ENCODE measurements at regions not wholly inside any gene's neighbourhood (a gene's known extent, or its start where the extent isn't known, plus 50 kb on each side); places are given as distances from the start of the nearest gene placed in this dataset.

- intact Hi-C loops (cut with DNase I; ENCODE audit: low total_unique reads) = no loop called here
- H3K4me1 ChIP-seq = no peaks in the 10 kb centered on the region
- H3K4me3 ChIP-seq = no peak overlapping the region
- H3K27me3 ChIP-seq = no peaks in the 10 kb centered on the region
- in situ Hi-C loops (cut with MboI; ENCODE audit: low pct_ligation_motif_present in 1 of 4, low pct_unique_long_range_greater_than_20kb in 1 of 4, low sequenced_read_pairs in 3 of 4) = no loop called here
- no peaks in the 10 kb centered on the region for H3K36me3 ChIP-seq
- no peak for DNase-seq
- no peak for TF ChIP-seq EP300 (IDR thresholded peaks at IDR 0.05; ENCODE audit: low read depth)
- TF ChIP-seq CTCF (IDR thresholded peaks at IDR 0.05) = no peak
- TF ChIP-seq POLR2A (IDR thresholded peaks at IDR 0.05) = no peak
- no peak for TF ChIP-seq POLR2AphosphoS5 (IDR thresholded peaks at IDR 0.05)
- H3K27ac ChIP-seq = no peak overlapping the region
- H3K9me3 ChIP-seq = no peaks in the 10 kb centered on the region
Measured at GRCh38 chr9:1775230-1775629, 239.9 kb upstream of the SMARCA2 start.

GRCh38 chr9:1776668-1777067 is 238.5 kb upstream of the SMARCA2 start:
- Histone ChIP-seq H3K36me3 (no peaks in the 10 kb centered on the region), H3K4me1 (no peaks in the 10 kb centered on the region), H3K27ac (no peak overlapping the region), H3K9me3 (no peaks in the 10 kb centered on the region), H3K4me3 (no peak overlapping the region), H3K27me3 (no peaks in the 10 kb centered on the region)
- intact Hi-C loops (cut with DNase I; ENCODE audit: low total_unique reads) (no loop called here), in situ Hi-C loops (cut with MboI; ENCODE audit: low pct_ligation_motif_present in 1 of 4, low pct_unique_long_range_greater_than_20kb in 1 of 4, low sequenced_read_pairs in 3 of 4) (no loop called here)
- no peak for DNase-seq
- TF ChIP-seq EP300 (IDR thresholded peaks at IDR 0.05; ENCODE audit: low read depth) (no peak), POLR2A (IDR thresholded peaks at IDR 0.05) (no peak), POLR2AphosphoS5 (IDR thresholded peaks at IDR 0.05) (no peak), CTCF (IDR thresholded peaks at IDR 0.05) (no peak)
- 33 to 100% methylated on average over 1 of the region's 1 CpG for WGBS, 2 donors (ENCODE audit: low coverage in 1 of 2)

- no peaks in the 10 kb centered on the region for H3K4me1 ChIP-seq
- in situ Hi-C loops (cut with MboI; ENCODE audit: low pct_ligation_motif_present in 1 of 4, low pct_unique_long_range_greater_than_20kb in 1 of 4, low sequenced_read_pairs in 3 of 4) = no loop called here
- H3K9me3 ChIP-seq = no peaks in the 10 kb centered on the region
- TF ChIP-seq POLR2A (IDR thresholded peaks at IDR 0.05) = no peak
- no peak for TF ChIP-seq POLR2AphosphoS5 (IDR thresholded peaks at IDR 0.05)
- no peaks in the 10 kb centered on the region for H3K36me3 ChIP-seq
- no peak for DNase-seq
- H3K27ac ChIP-seq = no peak overlapping the region
- WGBS, 2 donors (ENCODE audit: low coverage in 1 of 2) = 86% methylated on average over 6 of the region's 6 CpGs; no CpG with 5 or more reads in 1 of the 2 donors
- H3K27me3 ChIP-seq = no peaks in the 10 kb centered on the region
- no peak overlapping the region for H3K4me3 ChIP-seq
- intact Hi-C loops (cut with DNase I; ENCODE audit: low total_unique reads) = loop anchor here (5.0 kb wide), 1 partner anchor 1424 kb away; no protein-coding TSS in a partner anchor
Measured at GRCh38 chr9:1791191-1791590, 224.0 kb upstream of the SMARCA2 start.

GRCh38 chr9:1794547-1795270 is 220.4 kb upstream of the SMARCA2 start:
- 70 to 71% methylated on average over 2 to 5 of the region's 5 CpGs for WGBS, 2 donors (ENCODE audit: low coverage in 1 of 2)
- H3K27ac ChIP-seq = no peak overlapping the region
- H3K27me3 ChIP-seq = no peaks in the 10 kb centered on the region
- TF ChIP-seq CTCF (IDR thresholded peaks at IDR 0.05) (no peak), POLR2AphosphoS5 (IDR thresholded peaks at IDR 0.05) (no peak), POLR2A (IDR thresholded peaks at IDR 0.05) (no peak), EP300 (IDR thresholded peaks at IDR 0.05; ENCODE audit: low read depth) (no peak)
- in situ Hi-C loops (cut with MboI; ENCODE audit: low pct_ligation_motif_present in 1 of 4, low pct_unique_long_range_greater_than_20kb in 1 of 4, low sequenced_read_pairs in 3 of 4) (no loop called here), intact Hi-C loops (cut with DNase I; ENCODE audit: low total_unique reads) (loop anchor here (5.0 kb wide), 1 partner anchor 1427 kb away; no protein-coding TSS in a partner anchor)
- H3K4me3 ChIP-seq = no peak overlapping the region
- H3K36me3 ChIP-seq = no peaks in the 10 kb centered on the region
- DNase-seq = no peak
- H3K9me3 ChIP-seq = no peaks in the 10 kb centered on the region
- H3K4me1 ChIP-seq = no peaks in the 10 kb centered on the region

Data from transverse colon (tissue), 4 donors.